Testis (tissue), 2 donors: ENCODE measurements at regions not wholly inside any gene's neighbourhood (a gene's known extent, or its start where the extent isn't known, plus 50 kb on each side); places are given as distances from the start of the nearest gene placed in this dataset.

Source experiments
- DNase-seq: peaks from one replicate; pipeline ENCODE4 v3.0.0-alpha.2; 2019
- H3K27ac ChIP-seq, 2 donors: fragments of 200-600 bp; sonication (generic); one replicate each; pipeline ENCODE4 v1.5.1; 2019
- H3K27me3 ChIP-seq: fragments of 200-600 bp; sonication (generic); one replicate; pipeline ENCODE4 v1.5.1; 2019
- H3K36me3 ChIP-seq: fragments of 200-600 bp; sonication (generic); one replicate; pipeline ENCODE4 v1.5.1; 2017; ENCODE audit warnings: low read depth; ENCODE audit errors: missing control alignments
- H3K4me1 ChIP-seq: fragments of 200-600 bp; sonication (generic); one replicate; pipeline ENCODE4 v1.5.1; 2019
- H3K4me3 ChIP-seq, 2 donors: fragments of 200-600 bp; sonication (generic); one replicate each; pipeline ENCODE4 v1.5.1; 2017 to 2019
- H3K9me3 ChIP-seq: fragments of 200-600 bp; sonication (generic); one replicate; pipeline ENCODE4 v1.5.1; 2017
- CTCF ChIP-seq, 3 experiments: fragments of 450-650 bp in 2 of 3; fragments of 200-600 bp in 1 of 3; sonication (generic) in 1 of 3; IDR thresholded peaks; one replicate each; pipeline ENCODE4 v1.5.1; 2016 to 2019; ENCODE audit warnings: antibody characterized with exemption in 3 of 3, mild to moderate bottlenecking in 2 of 3, moderate library complexity in 1 of 3
- POLR2A ChIP-seq: fragments of 450-650 bp; IDR thresholded peaks from one replicate; pipeline ENCODE4 v1.6.1; 2017; ENCODE audit warnings: antibody characterized with exemption, mild to moderate bottlenecking, moderate library complexity
- whole genome bisulfite sequencing, 2 donors: methylation state at CpG; one replicate each; pipeline ENCODE4 v1.1.5; 2018; 5-methylcytosine and 5-hydroxymethylcytosine counted together
- intact Hi-C: fragments of 100-400 bp; cut with DNase I; formaldehyde crosslinking; loops from one replicate; pipeline ENCODE4 v1.15.1; 2023; ENCODE audit warnings: low total_unique reads

DNA sequence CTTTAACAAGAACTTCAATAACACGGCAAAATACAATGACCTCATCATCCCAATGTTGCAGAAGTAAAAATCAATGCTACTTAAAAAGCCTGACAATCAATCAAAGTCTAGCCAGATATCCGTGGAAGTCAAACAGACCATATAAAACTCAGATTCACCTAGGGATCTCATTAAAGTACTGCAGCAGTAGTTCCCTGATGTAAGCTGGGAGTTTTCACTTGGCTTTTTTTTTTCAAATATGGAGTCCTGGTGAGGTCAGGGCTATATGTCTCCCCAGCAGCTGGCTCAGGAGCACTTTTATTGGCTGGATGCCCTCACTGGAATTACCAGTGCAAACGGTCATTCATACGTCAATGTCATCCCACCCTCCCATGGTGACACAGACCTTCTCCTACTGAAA, 220.6 kb upstream of the SLC30A5 start:
- Histone ChIP-seq H3K36me3 (no peaks in the 10 kb centered on the region), H3K4me1 (no peaks in the 10 kb centered on the region), H3K4me3 (no peak overlapping the region), H3K27ac (no peak overlapping the region), H3K27me3 (no peaks in the 10 kb centered on the region), H3K9me3 (no peaks in the 10 kb centered on the region)
- no peak for DNase-seq
- intact Hi-C loops, result no loop called here
- WGBS, 2 donors, result 79 to 91% methylated on average over 4 of the region's 4 CpGs
- no peak for TF ChIP-seq POLR2A
- TF ChIP-seq CTCF (IDR thresholded peaks at IDR 0.05), result no peak

- TF ChIP-seq CTCF (IDR thresholded peaks at IDR 0.05) (no peak), POLR2A (no peak)
- Histone ChIP-seq H3K9me3 (no peaks in the 10 kb centered on the region), H3K36me3 (no peaks in the 10 kb centered on the region), H3K4me1 (no peaks in the 10 kb centered on the region), H3K27ac (no peak overlapping the region), H3K27me3 (no peaks in the 10 kb centered on the region), H3K4me3 (no peak overlapping the region)
- DNase-seq, result no peak
- WGBS, 2 donors, result 91 to 92% methylated on average over 3 of the region's 3 CpGs
- intact Hi-C loops, result no loop called here
Measured at GRCh38 chr5:68875351-68875750, 218.5 kb upstream of the SLC30A5 start.

GRCh38 chr5:68883436-68883835, 210.4 kb upstream of the SLC30A5 start:
- no peak for DNase-seq
- Histone ChIP-seq H3K4me3 (no peak overlapping the region), H3K27ac (no peak overlapping the region), H3K4me1 (no peaks in the 10 kb centered on the region), H3K36me3 (no peaks in the 10 kb centered on the region), H3K9me3 (no peaks in the 10 kb centered on the region), H3K27me3 (no peaks in the 10 kb centered on the region)
- intact Hi-C loops, result no loop called here
- no peak for TF ChIP-seq POLR2A
- no peak for TF ChIP-seq CTCF (IDR thresholded peaks at IDR 0.05)
- 87 to 89% methylated on average over 8 of the region's 8 CpGs for WGBS, 2 donors

DNA sequence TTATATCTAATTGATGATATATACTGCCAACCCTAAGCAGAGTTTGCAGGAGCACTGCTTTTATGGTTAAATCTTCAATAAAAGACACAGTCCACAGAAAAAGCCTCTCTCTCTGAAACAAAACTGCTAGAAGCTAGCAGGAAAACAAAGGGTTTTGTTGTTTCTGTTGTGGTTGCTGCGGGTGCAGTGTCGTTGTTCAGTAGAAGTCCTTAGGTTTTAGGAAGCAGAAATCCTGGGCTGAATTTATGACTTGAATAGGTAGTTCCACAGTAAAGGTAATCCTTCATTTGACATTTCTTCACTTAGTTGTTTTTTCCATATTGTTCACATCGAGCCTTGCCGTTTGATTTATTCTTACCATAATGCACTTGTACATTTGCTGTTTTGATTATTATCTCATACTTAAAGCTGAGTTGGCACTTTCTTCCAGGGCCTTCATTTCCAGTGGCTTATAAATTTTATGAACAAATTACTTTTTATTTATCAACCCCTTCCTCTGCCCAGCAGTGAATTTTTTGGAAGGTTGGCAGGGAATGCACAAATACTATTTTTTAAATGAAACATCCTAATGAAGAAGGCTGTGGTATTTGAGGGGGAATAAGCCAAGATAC, 209.6 kb upstream of the SLC30A5 start:
- Histone ChIP-seq H3K36me3 (no peaks in the 10 kb centered on the region), H3K27ac (no peak overlapping the region), H3K4me3 (no peak overlapping the region), H3K9me3 (no peaks in the 10 kb centered on the region), H3K27me3 (no peaks in the 10 kb centered on the region), H3K4me1 (no peaks in the 10 kb centered on the region)
- TF ChIP-seq POLR2A (no peak), CTCF (IDR thresholded peaks at IDR 0.05) (no peak)
- no peak for DNase-seq
- 80 to 81% methylated on average over 4 of the region's 4 CpGs for WGBS, 2 donors
- intact Hi-C loops, result no loop called here

- Histone ChIP-seq H3K27me3 (no peaks in the 10 kb centered on the region), H3K9me3 (no peaks in the 10 kb centered on the region), H3K27ac (no peak overlapping the region), H3K4me3 (no peak overlapping the region), H3K4me1 (no peaks in the 10 kb centered on the region), H3K36me3 (no peaks in the 10 kb centered on the region)
- intact Hi-C loops, result no loop called here
- peak in 1 of 3 experiments; percentile 34 for TF ChIP-seq CTCF (IDR thresholded peaks at IDR 0.05)
- TF ChIP-seq POLR2A, result no peak
- DNase-seq, result no peak
Measured at GRCh38 chr5:68884883-68885282, 208.9 kb upstream of the SLC30A5 start.
